GM11168 (cell line): ENCODE measurements at regions not wholly inside any gene's neighbourhood (a gene's known extent, or its start where the extent isn't known, plus 50 kb on each side); places are given as distances from the start of the nearest gene placed in this dataset.

Experiments
- in situ Hi-C: fragments of 300-500 bp; cut with MboI; formaldehyde crosslinking; loops from one replicate; pipeline ENCODE4 v1.12.0; 2022; ENCODE audit warnings: low sequenced_read_pairs; ENCODE audit not compliant: unreplicated experiment

DNA sequence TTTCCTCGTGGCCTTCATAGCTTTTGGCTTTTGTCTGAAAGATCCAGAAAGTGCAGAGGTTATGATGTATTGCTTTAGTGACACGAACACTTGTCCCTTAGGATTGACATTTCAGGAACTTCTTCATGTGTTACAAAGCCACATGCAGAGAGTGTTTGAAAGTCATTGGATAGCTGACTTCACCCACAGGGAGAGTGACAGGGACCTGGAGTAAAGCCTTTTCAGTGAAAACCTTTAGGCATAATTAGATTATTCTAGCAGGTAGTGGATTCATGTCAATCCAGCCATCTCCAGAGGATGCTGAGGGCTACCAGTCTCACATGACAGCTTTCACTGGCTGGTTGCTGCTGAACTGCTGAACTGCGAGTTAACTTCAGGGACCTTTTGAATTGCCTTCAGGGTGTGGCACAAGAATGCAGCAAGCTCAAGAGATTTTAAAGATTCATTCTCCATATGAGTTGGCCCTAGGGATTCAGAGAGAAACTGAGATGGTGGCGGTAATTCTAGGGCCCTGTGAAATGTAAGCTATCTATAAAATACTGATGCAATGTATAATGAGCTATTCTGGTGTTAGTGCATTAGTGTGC lies 267.0 kb upstream of the GOLIM4 start:
- in situ Hi-C loops = no loop called here

DNA sequence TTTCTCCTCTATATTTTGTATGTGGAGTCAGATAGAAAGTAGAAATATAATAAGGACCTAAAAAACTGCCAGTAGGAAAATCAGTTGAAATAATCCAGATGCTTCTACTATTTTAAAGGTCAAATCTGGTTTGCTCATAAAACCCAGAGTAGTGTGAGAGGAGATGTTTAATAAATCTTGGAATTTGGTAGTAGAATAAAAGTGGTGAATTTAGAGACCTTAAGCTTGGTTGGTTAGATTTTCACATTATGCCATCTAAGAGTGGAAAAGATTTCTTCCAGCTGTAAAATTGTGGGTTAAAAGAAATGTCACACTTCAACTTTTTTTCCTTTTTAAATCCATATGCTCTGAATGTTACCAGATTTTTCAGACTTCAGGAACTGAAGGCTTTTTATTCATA lies 266.4 kb upstream of the GOLIM4 start:
- in situ Hi-C loops = no loop called here

DNA sequence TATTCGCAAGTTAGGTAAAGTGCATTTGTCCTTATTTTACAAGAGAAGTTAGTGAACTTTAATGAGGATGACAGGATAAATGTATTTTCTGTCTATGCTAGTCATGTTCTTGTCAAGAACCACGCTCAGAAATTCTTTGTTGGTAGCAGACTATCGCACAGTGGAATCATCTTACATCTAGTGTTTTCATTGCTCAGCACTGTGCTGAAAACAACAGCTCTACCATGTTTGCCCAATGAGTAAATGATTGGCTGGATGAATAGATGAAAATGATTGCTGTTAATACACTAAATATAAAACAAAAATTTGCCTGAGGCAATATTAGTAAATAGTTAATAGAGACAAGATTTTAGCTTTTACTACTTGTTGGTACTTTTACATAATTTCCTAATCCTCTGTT lies 265.3 kb upstream of the GOLIM4 start:
- in situ Hi-C loops = no loop called here

DNA sequence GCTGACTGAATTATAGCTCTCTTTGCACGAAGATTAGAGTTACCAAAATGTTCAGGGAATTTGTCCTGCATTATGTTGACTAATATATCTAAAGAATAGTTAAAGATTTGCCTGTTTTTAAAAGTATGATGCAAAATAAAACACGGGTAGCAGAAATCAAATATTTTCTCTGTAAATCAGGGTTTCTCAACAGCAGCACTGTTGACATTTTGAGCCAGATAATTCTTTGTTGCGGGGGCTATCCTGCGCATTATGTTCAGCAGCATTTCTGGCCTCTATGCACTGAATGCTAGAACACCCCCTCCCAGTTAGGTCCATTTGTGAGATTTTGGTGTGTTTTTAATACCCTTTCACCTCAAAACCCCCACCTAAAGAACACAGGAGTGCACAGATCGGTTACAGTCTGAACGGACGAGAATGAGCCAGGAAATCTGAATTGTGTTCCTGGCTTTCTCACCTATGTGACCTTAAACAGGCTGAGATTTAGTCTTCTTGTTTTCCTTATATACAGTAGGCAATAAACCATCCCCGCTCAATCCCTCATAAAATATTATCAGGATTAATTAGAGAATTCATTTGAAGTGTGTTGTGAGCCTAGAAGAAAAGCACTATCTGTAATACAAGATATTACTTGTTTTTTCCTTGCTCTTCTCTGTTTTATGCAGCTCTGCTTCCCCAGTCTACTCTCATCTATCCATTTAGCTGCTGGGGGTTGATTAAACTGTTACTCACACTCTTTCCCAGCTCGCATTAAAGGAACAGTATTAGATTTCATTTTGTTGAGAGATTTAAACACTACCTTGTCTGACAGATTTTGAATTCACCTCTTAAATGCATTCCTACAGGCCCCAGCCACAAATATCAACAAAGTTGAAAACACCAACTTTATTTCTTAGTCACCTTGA lies 247.5 kb upstream of the GOLIM4 start:
- in situ Hi-C loops = no loop called here

DNA sequence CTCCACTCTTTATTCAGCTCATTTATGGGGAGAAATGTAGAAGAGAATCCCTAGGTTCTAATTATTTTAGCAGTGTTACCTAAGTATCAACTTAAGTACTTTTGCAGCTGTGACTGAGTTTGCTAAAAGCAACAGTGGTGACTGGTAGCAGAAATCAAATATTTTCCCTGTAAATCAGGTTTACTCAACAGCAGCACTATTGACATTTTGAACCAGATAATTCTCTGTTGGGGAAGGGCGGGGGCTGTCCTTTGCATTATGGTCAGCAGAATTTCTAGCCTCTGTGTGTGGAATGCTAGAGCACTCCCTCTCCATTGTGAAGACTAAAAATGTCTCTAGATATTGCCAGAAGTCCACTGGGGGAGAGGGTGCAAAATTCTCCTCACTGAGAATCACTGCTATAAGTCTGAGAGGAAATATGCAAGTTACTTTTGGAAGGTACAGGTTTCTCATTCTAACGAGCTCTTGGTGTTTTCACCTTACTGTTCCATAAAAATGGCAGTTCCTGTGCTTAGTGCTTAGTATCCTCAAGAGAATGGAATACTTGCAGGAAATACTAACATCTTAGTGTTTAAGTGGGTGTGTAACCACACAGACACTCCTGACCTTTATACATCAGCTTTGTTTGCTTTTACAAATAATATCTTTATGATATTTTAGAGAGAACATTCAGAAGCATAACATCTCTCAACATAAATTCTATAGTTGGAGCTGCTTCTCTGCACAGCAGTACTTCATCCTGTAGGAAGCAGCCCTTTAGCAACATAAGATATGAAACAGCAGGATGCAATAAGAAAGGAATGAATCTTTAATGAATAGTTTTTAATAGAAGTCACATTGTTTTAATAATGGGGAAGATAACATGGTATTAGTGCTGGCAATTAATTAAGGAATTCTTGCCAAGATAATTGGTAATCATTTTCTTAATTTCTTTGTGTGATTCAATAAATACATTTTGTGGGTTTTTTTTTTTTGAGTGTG lies 246.5 kb upstream of the GOLIM4 start:
- in situ Hi-C loops = no loop called here

DNA sequence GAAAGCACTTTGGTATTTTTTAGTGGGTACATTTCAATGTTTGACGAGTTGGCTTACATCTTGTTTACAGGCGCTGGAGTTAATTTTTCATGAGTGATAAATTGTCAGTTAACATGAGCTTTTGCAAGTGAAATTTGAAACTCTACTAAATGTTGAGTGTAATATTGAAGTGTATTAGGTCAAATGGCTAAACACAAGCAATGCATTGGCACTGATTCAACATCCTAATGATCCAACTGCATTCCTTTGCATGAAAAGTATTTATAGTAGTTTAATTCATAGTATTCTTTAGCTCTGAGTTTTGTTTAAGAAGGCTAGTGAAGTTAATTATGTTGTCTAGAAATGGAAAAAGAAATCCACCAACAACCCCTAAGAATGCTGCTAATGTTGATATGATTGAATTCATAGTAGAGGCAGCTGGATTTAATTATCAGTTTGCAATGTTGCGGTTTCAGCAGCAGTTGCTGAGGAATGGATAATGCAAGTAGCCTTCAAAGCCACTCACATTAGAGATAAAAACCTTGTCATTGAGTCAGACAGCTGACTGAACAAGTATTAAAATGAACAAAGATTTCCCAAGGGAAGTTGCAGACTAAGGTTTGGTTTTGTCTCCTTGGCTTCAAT lies 245.6 kb upstream of the GOLIM4 start:
- in situ Hi-C loops = no loop called here

DNA sequence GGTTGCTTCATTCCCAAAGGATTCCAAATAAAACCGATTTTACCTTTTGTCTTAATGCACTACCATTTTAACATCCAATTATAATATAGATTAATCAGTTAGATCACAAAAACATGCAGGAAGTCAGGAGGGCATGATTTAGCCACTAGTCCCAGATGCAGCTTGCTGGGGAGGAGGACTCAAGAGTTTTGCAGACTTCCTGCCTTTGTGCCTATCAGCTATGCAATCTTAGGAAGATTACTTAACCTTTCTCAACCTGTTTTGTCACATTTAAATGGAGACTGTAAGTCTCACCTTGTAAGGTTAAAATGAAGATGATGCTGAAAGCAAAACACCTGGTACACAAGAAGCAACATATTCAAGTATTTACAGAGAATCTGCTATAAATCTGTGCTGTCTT lies 242.4 kb upstream of the GOLIM4 start:
- in situ Hi-C loops = no loop called here

DNA sequence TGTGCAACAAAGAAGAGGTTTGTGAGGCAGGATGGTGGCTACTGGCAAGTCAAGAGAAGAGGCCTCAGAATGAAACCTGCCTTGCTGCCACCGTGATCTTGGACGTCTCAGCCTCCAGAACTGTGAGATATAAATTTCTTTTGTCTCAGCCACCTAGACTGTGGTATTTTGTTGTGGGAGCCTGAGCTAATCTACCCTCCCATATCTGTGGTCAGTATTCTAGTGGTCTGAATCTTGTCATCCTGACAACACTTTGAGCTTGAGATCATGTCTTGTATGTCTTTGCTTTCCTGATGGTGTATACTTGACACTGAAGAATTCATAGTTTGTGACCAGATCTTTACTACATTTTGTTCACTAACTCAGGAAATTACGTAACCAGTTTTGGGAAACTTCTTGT lies 240.6 kb upstream of the GOLIM4 start:
- in situ Hi-C loops = no loop called here

DNA sequence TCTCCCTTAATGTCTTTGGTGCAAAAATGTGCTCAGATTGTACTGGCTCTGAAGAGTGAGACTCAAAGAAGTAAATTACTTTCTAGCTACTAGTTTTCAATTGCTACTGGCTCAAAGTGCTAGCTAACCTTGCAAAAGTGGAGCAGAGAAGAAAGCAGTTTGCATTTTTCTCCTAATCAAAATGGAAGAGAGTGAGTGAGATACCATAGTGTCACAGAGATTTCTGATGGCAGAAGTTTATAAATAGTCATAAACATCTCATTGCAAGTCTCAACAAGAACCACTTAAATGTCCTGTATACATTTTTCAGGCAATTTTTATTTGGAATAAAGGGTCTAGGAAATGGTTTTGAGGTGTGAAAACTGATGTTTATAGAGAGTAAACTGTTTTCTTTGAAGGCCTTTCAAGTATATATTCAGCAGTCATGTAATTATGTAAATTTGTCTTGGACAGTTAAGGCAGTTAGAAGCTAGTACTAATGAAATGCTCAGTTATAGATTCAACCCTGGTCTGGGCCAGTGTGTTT lies 237.7 kb upstream of the GOLIM4 start:
- in situ Hi-C loops = no loop called here

DNA sequence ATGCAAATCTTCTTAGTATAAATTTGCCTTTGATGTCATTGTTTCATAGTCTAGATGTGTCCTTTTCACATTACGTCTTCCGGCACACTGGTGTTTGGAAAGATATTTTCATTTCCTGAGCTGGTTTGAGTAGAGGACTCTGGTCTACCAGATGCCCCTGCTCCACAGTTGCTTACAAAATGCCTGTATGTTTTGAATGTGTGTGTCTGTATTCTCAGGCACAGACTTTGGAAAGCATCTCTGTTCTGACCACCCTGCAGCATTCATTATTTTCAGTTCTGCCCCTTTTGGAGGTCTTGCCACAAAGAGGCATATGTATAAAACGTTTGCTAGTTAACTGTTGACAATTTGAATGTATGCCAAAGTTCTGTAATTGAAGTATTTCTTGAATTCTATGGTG lies 236.0 kb upstream of the GOLIM4 start:
- in situ Hi-C loops = no loop called here

DNA sequence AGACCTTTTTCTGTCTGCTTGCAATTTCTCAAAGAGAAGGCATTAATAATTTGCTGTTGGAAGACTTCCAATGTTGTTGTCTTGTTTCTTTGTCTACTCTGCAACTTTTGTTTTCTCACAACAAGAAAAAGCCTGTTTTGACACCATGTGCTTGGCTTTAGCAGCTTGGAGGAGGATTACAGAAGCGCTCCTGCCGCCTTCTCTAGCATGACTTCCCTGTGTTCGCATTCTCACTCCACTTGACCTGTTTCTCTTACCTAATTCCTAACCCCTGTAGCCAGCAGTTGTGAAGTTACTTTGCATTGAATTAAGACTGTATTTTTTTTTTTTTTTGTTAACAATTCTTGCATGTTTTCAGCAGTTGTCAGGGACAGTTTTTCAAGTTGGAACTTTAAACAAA lies 235.3 kb upstream of the GOLIM4 start:
- in situ Hi-C loops = no loop called here

DNA sequence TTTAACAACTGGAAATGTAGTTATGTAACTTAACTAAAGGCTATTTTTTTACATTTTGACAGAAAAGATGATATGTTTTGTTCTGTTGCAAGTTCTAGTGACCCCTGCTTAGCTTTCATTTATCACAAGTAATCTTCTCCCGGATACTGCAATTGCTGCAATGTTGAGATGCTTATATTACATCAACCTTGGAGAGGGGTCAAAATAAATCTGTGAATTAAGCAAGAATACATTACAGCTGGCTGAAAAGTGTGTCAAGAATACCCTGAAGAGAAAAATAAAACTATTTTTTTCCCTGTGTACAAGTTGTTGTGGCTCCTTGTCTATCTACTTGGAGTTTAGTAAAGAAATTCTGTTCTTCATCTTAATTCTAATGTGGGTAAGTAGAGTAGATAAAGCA lies 232.1 kb upstream of the GOLIM4 start:
- in situ Hi-C loops = no loop called here

DNA sequence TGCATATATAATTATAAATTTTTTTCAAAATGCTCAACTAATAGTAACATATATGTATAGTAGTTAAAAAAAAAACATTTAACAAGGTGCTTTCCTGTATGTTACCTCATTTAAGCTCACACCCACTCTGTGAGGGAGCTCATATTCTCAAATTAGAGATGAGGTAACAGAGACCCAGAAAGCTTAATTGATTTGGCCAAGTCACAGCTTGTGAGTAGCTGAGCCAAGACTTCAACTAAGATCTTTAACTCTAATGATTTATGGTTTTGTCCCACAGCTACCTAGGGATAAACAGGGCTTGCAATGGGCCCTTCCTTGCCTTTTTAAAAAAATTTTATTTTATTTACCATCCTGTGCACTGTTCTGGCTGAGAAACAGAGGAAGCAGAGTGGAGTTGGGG lies 230.0 kb upstream of the GOLIM4 start:
- in situ Hi-C loops = no loop called here

DNA sequence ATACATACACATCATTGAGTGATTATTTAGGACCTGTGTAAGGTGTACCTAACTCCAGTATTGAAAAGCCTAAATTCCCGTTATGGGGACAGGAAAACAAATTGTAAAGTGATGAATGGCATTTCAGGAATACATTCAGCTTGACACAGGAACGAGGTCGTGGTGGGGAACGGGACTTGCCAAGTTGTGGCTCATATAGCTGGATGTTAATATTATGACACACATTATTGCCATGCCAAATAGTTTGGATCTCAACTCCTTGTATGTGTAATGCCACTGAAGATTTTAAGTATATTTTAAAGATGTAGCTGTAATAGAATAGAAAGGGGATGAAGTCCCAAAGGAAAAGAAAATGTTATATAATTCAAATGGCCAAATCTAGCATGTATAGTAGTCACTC lies 227.2 kb upstream of the GOLIM4 start:
- in situ Hi-C loops = no loop called here

DNA sequence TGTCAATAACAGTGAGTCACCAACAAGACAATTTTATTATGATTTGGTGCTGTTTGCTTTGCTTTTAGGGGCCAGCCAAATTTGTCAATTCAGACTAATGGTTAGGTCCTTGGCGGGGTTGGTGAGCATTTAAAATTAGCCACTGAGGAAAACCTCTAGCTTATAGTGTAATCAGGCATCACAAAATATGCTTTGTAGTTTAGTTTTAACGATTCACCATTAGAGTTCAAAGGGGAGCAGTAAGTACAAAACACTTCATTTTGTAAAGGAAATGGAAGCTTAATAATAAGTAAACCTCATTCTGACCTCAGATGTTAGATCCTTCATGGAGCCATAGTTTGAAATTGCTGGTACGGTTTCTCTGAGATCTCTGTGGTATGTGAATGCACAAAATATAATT lies 218.4 kb upstream of the GOLIM4 start:
- in situ Hi-C loops = no loop called here

DNA sequence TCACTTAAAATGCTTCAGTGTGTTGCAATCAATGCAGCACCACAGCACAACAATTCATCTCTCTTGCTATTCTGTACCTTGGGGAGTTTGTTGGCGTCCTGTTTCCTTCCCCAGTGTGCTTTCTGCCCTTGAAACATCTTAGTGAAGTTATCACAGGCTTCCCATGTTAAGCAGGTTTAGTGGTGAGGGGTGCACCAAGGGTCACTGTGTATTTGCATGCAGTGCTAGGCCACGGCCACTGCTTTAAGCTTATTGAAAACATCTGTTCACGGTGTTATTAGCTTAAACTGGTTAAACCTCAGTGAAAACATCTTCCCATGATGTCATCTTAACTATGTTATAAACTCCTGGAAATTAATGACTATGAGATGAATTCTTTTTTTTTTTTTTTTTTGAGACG lies 217.3 kb upstream of the GOLIM4 start:
- in situ Hi-C loops = no loop called here

DNA sequence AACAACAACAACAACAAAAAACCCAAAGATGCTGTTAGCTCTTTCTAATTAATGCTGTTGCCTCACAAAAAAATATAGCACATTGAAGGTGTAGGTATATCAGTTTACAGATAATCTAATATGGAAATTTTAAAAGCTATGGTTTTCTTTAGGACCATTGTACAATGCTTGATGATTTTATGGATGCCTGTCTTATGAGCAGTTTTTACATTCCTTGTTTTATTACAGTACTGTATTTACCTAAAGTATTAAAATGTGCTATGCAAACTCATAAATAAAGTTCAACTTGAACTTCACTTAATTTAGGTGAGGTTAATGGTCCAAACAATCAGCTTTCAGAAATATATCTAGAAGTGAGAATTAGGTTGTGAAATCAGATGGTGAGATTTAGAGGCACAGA lies 212.2 kb upstream of the GOLIM4 start:
- in situ Hi-C loops = no loop called here

DNA sequence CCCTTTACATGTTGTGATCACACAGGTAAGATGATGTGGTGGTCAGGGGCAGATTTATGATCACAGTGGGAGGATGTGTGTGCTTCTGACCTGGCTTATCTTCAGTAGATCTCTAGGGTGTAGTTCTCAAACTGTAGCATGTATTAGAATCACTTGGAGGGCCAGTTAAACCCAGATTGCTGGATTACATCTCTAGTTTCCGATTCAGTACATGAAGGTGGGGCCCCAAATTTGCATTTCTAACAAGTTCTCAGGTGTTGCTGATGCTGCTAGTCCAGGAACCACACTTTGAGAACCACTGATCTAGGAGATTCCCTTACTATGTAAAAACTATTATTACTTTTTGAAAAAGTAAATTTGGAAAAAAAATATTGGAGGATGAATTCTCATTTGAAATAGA lies 199.3 kb upstream of the GOLIM4 start:
- in situ Hi-C loops = no loop called here

DNA sequence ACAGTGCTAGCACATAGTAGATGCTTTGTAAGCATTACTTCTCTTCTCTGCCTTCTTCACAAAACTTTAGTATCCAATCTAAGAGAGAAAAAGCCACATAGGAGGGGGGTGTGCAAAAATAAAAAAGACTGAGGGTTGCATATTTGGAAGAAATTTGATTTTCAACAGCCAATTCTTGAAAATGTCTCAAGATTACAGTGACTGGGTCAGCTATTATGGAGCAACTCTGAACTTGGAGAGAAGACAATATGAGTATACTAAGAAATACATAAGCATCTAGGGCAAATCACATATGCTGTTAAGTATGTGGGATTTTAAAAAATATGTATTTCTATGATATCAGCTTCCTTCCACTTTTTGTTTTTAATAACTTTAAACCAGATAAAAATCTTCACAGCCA lies 196.6 kb upstream of the GOLIM4 start:
- in situ Hi-C loops = no loop called here

DNA sequence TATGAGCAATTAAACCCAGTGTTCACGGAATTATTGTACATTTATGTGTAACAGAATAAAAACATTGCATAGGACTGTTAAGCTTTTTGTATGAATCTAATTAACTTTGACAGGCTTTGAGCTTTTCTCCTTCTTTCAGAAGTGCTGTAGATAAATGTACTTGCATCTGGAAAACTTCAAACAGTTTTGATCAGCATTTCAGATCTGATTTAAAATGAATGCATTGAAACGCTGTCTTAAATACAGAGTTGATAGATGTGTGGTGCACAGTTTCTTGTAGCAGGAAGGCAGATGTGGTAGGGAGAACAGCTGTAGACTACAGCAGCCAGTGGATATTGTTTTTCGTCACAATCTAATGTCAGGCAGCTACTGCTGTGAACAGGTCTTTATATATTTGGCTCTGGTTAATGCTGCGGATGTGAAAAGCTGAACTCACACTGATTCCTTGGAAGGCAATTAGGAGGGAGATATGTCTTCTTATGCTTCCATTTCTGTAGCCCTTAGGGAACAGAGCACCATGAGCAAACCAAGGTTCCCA lies 193.8 kb upstream of the GOLIM4 start:
- in situ Hi-C loops = no loop called here
